ENCODE measurements at regions not wholly inside any gene's neighbourhood (a gene's known extent, or its start where the extent isn't known, plus 50 kb on each side); places are given as distances from the start of the nearest gene placed in this dataset.
"Not testable (repeated sequence)": the region's sequence is repeated elsewhere in the genome, so short reads cannot be mapped to it uniquely, and the experiment has no call there.

- no peak for DNase-seq
These were observed 74.2 kb upstream of the ID2 start for GRCh38 chr2:8607606-8608005.

- DNase-seq = no peak
These were observed 73.4 kb upstream of the ID2 start for GRCh38 chr2:8608411-8608954.

DNA sequence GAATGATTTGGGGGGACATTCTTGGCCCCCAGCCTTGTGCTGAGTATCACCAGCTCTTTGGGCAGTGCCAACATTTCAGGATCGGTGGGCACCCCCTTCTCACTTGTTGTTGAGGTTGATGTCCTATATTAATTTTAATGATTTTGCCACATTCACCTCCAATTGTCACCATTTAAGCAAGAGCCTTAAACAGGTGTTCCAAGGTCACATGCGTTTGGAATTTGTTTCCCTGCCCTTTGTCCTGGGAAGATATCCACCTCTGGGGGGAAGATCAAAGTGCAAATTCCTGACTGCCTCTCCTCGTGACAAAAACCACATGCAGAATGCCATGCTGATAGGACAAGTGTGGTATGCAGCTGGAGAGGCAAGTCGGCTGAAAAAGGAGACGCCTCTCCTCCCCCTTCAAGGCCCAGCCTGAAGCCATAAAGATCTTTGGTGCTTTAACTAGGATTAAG, 72.5 kb upstream of the ID2 start:
- DNase-seq = no peak

DNA sequence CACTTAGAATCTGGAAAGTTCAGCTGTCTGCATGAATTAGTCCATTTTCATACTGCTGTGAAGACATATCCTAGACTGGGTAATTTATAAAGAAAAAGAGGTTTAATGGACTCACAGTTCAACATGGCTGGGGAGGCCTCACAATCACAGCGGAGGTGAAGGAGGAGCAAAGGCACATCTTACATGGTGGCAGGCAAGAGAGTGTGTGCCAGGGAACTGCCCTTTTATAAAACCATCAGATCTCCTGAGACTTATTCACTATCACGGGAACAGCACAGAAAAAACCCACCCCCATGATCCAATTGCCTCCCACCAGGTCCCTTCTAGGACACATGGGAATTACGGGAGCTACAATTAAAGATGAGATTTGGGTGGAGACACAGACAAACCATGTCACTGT, 71.1 kb upstream of the ID2 start:
- not testable (repeated sequence) for DNase-seq

DNA sequence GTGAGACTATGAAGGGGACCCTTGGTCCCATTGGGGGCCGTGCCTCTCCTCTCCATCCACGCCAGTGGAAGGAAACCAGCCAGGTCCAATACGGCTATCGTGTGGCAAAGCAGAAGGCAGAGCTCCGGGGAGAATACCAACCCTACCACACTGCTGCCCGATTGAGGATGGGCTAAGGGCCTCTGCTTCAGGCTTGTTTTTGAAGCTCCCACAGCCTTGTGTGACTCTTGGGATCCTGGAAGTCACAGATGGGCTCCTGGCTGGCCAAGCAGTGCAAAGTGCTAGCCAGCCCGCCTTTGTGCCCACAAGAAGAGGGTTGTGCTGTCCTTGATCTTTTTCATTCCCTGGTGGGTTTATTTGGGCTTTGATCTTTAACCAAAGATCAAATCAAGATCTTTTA, 70.6 kb upstream of the ID2 start:
- no peak for DNase-seq

DNA sequence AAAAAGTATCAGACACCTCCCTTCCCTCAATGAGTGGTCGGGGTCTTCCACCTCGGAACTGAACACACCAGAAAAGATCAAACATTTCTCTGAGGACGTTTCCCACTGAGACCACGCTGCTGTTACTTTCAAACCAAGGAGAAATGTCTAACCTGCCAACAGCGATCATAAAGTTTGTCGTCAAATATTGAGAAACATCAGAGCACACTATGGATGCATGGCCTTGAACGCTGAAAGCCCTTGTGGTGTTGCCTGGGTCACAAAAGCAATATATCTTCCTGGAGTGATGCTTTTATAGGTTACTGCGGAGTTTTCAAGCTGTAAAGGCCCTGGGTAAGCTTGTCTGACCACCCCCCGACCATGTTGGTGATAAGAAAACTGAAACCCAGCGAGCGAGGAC, 70.2 kb upstream of the ID2 start:
- DNase-seq = no peak

GRCh38 chr2:8612734-8613179, 69.1 kb upstream of the ID2 start:
- DNase-seq = no peak

DNA sequence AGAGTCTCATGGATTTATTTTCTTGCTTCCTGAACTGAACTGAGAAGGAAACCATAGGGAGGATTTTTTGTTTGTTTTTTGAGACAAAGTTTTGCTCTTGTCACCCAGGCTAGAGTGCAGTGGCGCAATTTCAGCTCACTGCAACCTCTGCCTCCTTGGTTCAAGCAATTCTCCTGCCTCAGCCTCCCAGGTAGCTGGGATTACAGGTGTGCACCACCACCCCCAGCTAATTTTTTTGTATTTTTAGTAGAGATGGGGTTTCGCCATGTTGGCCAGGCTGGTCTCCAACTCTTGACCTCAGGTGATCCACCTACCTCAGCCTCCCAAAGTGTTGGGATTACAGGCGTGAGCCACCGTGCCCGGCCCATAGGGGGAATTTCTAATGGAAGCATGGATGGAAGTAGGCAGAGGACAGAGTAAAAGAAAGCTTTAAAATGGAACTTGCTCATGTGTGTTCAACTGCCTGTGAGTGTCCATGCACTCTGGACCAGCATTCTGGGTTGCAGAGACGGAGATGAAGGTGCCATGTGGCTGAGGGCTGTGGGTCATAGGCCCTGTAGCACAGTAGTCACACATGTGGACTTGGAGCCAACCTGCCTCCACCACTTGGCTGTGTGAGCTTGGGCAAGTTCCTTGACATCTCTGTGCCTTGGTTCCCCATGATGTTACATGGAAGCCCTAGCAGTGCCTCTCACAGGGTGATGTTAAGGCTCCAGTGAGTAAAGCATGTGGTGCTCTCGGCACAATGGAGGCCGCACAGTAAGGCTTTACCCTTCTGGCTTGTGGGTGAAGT, 68.5 kb upstream of the ID2 start:
- DNase-seq = not testable (repeated sequence)

- no peak for DNase-seq
These were observed 67.2 kb upstream of the ID2 start for GRCh38 chr2:8614646-8615045.

- DNase-seq = no peak
These were observed 66.6 kb upstream of the ID2 start for GRCh38 chr2:8615252-8615575.

- no peak for DNase-seq
These were observed 66.1 kb upstream of the ID2 start for GRCh38 chr2:8615576-8616281.

DNA sequence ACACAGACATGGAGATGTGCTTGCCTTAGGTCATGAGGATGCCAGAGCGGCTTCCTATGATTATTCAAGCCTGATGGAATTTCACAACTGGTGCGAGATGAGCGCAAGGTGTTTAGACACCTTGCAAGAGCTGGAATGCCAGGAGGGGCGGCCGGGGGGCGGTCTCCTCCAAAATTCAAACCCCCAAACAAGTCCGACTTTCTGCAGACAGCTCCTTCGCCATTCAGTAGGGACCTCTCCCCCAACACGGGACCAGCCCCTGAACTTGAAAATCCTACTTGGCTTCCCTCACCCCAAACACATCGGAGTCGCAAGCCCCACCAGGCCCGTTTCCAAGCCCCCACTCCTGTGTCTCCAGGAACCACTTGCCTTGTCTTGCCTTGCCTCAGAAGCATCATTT, 64.8 kb upstream of the ID2 start:
- no peak for DNase-seq

DNA sequence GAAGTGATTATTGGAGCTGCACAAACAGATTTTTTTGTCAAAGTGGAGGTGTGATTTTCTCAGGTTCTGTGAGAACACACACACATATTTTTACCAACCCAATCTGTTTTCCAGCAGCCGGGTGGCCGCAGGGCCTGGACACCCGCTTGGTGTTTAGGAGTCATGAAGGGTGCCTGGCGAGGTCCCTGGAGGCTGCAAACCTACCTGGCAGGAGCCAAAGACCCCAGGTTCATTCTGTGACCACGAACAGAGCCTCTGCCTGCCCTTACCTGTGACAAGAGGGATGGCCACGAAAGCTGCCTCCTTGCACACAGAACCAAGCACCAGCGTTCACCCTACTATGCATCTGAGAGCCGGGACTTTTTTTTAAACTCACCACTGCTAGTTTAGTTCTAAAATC, 64.3 kb upstream of the ID2 start:
- DNase-seq = no peak

DNA sequence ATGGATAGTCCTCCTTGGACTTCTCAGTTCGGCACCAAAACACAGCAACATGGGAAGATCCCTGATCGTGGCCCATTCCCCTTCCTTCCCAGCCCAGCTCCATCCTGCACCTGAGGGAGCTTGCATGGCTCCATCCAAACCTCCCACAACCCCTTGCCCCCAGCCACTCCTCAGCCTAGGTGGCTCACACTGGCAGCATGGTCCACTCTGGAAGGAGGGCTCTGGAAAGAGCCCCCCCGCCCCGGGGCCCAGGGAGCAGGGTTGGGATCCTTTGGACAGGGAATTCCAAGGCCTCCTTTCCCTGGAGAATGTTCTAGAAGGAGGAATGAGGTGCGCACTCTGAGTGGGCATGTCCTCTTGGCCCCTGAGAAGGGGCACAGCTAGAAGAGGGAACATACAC, 62.8 kb upstream of the ID2 start:
- DNase-seq = no peak

GRCh38 chr2:8620611-8621382, 61.1 kb upstream of the ID2 start:
- DNase-seq = peak; percentile 36

DNA sequence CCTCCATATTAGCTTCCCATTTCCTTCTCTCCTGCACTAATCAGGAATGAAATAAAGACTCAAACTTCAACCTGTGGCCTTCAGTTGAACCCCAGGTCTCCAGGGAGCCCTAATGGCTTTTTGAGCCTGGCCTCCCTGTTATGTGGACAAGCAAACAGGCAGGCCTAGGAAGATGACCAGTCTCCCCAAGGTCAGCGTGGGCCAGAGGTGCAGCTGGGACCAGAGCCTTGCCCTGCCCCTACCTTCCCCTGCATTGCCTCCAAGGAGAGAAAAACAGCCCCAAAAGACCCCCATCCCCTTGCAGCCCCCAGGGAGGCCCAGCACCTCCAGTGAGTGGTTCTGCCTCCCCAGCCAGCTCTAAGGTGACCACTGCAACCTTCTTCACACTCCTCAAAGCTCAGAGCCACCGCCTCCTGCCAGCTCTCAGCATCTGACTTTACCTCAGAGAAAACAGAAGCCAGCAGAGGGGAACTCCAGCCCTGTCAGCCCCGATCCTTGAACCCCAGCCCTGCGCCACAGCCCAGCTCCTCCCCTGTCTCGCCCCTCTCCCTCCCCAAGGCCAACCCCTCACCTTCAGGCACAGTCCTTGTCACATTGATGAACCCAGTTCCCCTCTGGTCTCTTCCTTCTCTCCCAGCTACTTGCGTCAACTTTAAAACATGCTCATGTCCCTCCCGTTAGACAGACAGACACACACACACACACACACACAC, 59.5 kb upstream of the ID2 start:
- no peak for DNase-seq

DNA sequence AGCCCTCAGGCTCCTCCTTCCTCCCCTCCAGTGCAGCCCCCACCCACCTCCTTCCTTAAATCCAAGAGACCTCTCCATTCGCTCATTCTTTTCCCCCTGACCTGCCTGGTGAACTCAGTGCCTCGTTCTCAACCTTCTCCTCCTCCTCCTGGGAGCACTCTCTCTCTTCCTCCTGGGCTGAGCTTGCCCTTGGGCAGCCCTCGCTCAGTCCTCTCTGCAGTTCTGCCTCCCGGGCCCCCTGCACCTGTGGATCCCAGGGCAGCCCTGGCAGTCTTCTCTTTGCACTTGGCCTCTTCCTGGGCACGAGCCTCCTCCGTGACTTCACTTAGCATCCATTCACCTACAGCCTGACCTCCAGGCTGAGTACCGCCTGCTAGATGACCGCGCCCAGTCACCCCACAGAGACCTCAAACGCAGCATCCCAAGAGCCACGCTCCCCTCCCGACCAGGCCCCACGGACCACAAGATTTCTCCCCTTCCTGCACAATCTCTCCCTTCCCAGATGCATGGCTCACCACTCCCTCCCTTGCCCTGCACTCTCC, 58.9 kb upstream of the ID2 start:
- DNase-seq = no peak

DNA sequence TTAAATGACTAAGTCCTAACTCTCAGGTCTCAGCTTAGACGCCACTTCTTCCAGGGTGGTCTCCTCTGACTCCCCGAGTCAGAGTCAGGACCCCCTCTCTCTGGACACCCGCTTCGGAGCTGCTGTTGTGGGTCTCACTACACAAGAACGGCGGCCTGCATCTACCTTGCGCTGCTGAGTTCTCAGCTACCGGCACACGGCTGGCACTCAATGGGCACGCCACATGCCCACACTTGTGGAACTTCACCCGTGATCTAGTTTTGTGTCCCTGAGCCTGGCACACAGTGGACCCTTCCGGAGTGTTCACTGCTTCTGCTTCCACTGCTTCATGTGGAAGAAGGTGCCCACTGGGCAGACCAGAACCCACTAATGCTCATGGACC, 58.3 kb upstream of the ID2 start:
- no peak for DNase-seq

GRCh38 chr2:8623958-8624591, 57.8 kb upstream of the ID2 start:
- DNase-seq = no peak

GRCh38 chr2:8624855-8625398, 56.9 kb upstream of the ID2 start:
- no peak for DNase-seq

GRCh38 chr2:8625399-8626300, 56.2 kb upstream of the ID2 start:
- DNase-seq = no peak
